HG02571 (cell line): ENCODE measurements at regions not wholly inside any gene's neighbourhood (a gene's known extent, or its start where the extent isn't known, plus 50 kb on each side); places are given as distances from the start of the nearest gene placed in this dataset.

Experiments used
- ATAC-seq: cut with Tn5 transposase; IDR thresholded peaks from one replicate; pipeline ENCODE4 v1.9.1; 2021; ENCODE audit warnings: mild to moderate bottlenecking, moderate library complexity; ENCODE audit not compliant: unreplicated experiment

- no peak for ATAC-seq
These were observed 313.4 kb upstream of the FMN2 start for GRCh38 chr1:239778208-239778813.

GRCh38 chr1:239779962-239780361, 311.7 kb upstream of the FMN2 start:
- ATAC-seq: no peak

- ATAC-seq: no peak
These were observed 306.8 kb upstream of the FMN2 start for GRCh38 chr1:239784896-239785295.

- no peak for ATAC-seq
These were observed 306.1 kb upstream of the FMN2 start for GRCh38 chr1:239785576-239785975.

- no peak for ATAC-seq
These were observed 305.2 kb upstream of the FMN2 start for GRCh38 chr1:239786464-239786863.

GRCh38 chr1:239792157-239792556, 299.5 kb upstream of the FMN2 start:
- ATAC-seq: no peak

GRCh38 chr1:239795304-239795703, 296.4 kb upstream of the FMN2 start:
- no peak for ATAC-seq

- no peak for ATAC-seq
These were observed 292.1 kb upstream of the FMN2 start for GRCh38 chr1:239799617-239800016.

- ATAC-seq: no peak
These were observed 290.8 kb upstream of the FMN2 start for GRCh38 chr1:239800861-239801260.

- ATAC-seq: no peak
These were observed 289.4 kb upstream of the FMN2 start for GRCh38 chr1:239802275-239802674.

GRCh38 chr1:239803781-239804180, 287.9 kb upstream of the FMN2 start:
- no peak for ATAC-seq

GRCh38 chr1:239804266-239804665, 287.4 kb upstream of the FMN2 start:
- ATAC-seq: no peak

GRCh38 chr1:239805042-239805441, 286.6 kb upstream of the FMN2 start:
- ATAC-seq: no peak

- ATAC-seq: no peak
These were observed 285.6 kb upstream of the FMN2 start for GRCh38 chr1:239805851-239806772.

- no peak for ATAC-seq
These were observed 284.8 kb upstream of the FMN2 start for GRCh38 chr1:239806897-239807296.

- ATAC-seq: no peak
These were observed 284.3 kb upstream of the FMN2 start for GRCh38 chr1:239807361-239807760.

GRCh38 chr1:239810061-239810481, 281.6 kb upstream of the FMN2 start:
- ATAC-seq: no peak

- no peak for ATAC-seq
These were observed 280.3 kb upstream of the FMN2 start for GRCh38 chr1:239811211-239811885.

- no peak for ATAC-seq
These were observed 279.1 kb upstream of the FMN2 start for GRCh38 chr1:239812580-239812979.

GRCh38 chr1:239814306-239814881, 277.3 kb upstream of the FMN2 start:
- ATAC-seq: no peak

- no peak for ATAC-seq
These were observed 276.6 kb upstream of the FMN2 start for GRCh38 chr1:239815074-239815473.
